COLO668 (cell line): ENCODE measurements at regions not wholly inside any gene's neighbourhood (a gene's known extent, or its start where the extent isn't known, plus 50 kb on each side); places are given as distances from the start of the nearest gene placed in this dataset.

Experiments
- DNase-seq: peaks from one replicate; lab custom pipeline; 2025; ENCODE audit not compliant: unreplicated experiment; lab: John Stamatoyannopoulos, UW

DNA sequence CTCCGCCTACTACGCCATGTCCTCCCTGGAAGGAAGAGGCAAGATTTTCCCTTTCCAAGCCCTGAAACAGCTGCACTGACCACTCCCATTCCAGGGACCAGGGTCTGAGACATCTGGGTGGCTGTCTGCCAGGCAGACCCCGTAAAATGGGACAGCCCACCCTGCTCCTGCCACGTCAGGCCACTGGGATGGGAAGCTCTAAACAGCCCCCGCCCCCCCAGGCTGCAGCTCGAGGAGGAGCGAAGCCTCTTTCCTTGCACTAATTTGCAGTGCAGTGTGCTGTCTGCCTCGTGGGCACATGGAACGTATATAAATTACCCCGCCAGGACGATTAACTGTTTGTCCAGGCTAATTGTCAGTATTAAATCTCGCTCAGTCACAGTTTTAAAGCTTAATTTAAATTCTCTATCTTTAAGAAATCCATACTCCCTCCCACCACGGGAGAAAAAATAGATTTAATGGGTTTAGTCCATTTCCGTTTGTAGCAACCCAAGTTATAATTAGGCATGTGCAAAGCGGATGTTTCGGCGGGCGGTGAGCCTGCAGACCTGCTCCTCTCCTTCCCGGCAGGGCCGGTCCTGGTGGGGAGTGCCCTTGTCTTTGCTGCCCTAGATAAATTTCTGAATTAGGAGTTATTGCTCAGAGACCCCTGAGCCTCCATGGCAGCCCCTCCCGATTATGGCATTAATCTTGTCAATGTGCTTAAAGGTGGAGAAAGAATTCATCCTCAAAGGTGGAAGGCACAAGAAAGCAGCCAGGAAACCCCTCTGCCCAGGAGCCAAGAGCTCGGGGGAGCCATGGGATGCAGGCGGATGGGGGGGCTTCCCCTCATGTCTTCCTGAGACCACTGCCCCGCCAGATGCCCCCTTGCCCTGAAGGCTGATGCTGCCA is 268.0 kb upstream of the TNRC6C start:
- DNase-seq: no peak

DNA sequence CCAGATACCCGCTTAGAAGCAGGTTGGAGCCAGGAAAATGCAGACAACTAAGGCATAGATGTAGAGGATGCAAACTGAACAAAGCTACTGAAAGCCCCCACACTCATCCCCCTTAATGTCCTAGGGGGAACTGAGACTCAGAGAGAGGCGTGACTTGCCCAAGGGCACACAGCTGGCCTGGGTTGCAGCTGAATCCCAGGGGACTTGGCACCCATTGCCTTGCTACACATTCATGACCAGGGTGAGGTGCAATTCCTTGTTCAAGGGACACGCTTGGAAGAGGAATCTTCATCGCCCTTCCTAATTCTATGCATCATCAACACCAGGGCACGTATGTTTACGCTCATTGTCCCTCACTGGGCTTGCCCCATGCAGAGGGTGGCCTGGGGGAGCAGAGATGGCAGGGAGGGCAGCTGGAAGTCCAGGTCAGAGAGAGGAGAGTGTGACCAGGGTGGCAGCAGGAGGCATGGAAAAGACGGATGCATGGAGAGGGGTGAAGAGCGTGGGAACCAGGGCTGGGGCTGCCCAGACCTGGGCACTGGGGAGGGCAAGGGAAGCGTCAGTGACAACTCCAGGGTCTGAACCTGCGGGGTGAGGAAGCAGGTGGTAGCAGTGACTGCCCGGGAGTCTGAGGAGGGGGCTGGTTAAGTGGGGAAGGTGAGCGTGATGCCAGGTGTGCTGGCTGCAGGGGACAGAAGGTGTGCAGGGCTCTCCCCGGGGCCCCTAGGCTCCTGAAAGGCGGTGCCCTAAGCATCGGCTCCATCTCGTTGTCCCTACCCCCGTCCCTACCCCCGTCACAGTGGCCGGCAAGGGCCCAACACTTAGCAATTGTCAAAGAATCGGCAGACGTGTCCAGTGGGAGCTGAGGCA is 267.1 kb upstream of the TNRC6C start:
- DNase-seq: no peak

DNA sequence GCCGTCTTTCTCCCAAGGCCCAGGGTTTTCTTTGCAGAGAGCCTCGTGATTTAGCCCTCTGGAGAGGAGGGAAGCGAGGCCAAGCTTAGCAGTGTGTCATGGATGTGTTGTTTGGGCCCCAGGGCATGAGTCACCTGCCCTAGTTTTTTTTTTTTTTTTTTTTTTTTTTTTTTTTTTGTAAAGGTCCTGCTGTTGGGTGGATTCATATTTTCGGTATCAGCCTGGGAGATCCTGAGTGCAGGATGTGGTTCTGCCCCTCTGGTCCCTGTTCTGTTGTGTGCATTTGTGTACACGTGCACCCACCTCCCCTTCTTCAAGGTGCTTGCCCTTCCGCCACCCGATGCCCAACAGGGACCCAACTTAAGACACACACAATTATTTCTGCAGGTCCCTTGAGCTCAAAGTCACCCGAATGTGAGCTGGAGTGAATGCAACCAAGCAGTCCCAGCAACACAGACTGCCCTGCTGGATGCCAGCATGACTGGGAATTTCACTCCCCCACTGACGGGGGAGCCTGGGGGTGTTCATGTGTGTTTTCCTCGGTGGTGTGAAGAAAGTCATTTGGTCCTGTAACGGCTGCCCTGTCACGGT is 265.8 kb upstream of the TNRC6C start:
- DNase-seq: no peak

GRCh38 chr17:77693301-77693700 is 265.2 kb upstream of the TNRC6C start:
- DNase-seq: no peak

- no peak for DNase-seq
Measured at GRCh38 chr17:77693776-77694175, 264.7 kb upstream of the TNRC6C start.

GRCh38 chr17:77694391-77695363 is 263.8 kb upstream of the TNRC6C start:
- DNase-seq: no peak

GRCh38 chr17:77695386-77695785 is 263.1 kb upstream of the TNRC6C start:
- no peak for DNase-seq

DNA sequence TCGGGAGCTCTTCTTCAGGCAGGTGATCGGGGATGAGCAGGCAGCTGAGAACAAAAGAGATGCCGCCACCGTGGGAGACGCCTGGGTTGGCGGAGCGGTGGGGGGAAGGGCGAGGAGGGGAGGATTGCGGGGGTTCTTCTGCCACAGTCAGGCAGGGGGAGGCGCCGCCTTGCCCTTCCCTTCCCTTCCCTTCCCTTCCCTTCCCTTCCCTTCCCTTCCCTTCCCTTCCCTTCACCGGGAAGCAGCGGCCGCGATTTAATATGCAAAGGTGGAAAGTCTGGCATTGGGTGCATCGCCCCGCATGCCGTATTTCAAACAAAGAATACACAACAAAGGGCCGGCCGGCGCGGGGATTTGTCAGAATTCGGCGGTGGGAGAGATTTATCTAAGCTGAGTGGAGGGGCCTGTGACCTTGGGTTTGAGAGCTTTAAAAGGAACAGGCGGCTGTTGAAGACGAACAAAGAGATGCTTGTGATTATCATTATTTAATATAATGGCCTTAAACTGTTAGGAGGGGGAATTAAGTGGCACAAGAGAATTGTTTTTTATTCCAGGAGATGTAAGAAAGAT is 262.3 kb upstream of the TNRC6C start:
- DNase-seq: no peak

- DNase-seq: no peak
Measured at GRCh38 chr17:77696721-77697460, 261.6 kb upstream of the TNRC6C start.

GRCh38 chr17:77697480-77698400 is 260.8 kb upstream of the TNRC6C start:
- no peak for DNase-seq

DNA sequence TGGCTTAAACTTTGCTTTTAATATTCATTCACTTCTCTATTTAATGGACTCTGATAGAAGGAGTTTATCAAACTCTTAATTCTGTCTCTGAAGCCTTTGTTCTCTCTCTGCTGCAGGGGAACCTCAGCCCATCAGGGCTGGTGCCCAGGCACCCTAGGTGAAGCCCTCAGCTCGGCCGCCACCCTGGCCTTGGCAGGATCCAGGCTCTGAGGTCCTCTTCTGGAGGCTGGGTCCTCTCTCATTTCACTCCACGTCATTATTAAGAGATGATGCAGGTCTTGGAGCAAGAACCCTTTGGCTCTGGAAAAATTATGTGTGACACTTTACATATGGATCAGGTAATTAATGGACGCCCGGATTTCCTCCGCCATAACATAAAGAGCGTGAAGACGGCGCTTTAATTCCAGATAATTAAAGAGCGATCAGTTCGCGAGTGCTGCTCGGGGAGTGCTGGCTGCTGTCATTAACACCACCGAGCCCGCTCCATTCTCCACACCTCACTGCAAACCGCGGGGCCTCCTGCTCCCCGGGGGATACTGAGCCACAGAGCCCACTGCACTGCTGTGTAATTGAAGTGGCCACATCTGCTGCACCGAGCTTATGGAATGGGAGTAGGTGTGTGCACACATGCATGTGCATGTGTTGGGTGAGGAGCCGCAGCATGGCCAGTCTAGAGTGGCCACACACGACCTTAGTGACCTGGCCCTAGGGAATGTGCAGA is 259.4 kb upstream of the TNRC6C start:
- DNase-seq: no peak

DNA sequence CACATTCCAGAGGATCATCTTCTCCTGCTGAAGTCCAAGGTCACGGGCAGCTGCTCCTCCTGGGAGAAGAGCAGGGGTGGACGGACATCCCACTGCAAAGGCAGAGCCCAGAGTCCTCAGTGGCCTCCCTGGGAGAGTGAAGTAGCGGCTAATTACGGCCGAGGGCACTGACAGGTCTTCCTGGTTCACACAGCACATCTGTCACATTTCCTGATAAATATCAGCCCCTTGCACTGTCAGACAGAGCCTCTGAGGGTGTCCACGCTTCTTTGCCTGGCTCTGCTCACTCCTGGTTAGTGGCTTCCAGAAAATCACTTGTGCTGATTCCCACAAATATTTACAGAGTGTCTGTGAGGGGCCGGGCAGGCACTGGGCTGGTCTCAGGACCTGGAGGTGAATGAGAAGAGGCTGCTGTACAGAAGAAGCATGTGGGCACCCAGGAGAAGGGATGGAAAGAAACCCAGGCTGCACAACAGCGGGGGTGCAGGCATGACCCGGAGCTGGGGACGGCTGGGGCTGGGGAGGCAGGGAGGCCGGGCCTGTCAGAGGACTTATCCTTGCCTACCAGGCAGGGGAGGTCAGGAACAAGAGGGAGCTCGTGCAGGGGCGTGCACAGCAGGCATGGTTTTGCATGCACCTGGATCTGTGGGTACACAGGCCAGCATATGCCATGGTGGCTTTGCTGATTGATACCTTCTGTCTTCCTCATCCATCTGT is 258.2 kb upstream of the TNRC6C start:
- no peak for DNase-seq

DNA sequence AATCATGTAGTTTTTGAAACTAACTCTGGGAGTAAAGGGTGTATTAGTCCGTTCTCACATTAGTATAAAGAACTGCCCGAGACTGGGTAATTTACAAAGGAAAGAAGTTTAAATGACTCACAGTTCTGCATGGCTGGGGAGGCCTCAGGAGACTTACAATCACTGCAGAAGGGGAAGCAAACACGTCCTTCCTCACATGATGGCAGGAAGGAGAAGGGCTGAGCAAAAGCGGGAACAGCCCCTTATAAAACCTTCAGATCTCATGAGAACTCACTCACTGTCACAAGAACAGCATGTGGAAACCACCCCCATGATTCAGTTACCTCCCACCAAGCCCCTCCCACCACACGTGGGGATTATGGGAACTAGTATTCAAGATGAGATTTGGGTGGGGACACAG is 256.5 kb upstream of the TNRC6C start:
- DNase-seq: no peak

GRCh38 chr17:77704048-77704815 is 254.3 kb upstream of the TNRC6C start:
- no peak for DNase-seq

DNA sequence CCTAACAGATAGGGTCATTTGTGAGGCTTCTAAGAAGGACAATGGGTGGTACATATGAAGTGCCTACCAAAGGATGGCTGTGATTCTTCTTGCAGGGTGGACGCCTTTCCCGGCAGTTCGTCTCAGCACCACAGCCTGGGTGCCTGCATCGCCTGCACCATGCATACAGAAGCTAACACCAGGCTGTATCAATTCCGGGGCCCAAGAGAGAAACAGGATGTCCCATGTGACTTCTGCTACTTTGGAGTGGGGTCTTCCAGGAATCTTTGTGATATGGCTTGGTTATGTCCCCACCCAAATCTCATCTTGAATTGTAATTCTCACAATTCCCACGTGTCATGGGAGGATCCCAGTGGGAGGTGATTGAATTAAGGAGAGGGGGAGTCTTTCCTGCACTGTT is 251.6 kb upstream of the TNRC6C start:
- DNase-seq: no peak

DNA sequence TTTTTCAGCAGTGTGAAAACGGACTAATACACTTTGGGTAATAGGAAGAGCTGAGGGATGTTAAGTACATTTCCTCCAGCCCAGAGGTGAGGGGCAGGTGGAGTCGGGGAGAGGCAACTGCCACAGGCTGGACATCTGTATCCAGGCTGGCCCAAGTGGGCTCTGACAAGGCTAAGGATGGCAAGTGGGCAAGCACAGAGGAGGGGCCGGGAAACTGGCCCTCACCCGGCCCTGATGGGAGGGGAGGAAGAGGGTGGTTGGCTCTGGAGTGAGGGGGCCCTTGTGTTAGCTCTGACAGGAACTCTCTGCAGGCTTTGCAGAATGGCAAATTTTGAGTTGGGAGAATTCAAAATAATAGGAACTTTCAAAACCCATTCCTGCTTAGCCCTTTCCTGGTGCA is 251.0 kb upstream of the TNRC6C start:
- no peak for DNase-seq
